Hindlimb muscle (tissue), 1 donor: ENCODE measurements at regions not wholly inside any gene's neighbourhood (a gene's known extent, or its start where the extent isn't known, plus 50 kb on each side); places are given as distances from the start of the nearest gene placed in this dataset.
A peak's percentile ranks its signal among the peaks of the same experiment; 100 is the strongest.
"Not testable (repeated sequence)": the region's sequence is repeated elsewhere in the genome, so short reads cannot be mapped to it uniquely, and the experiment has no call there.

Experiments
- DNase-seq: peaks from one replicate; pipeline ENCODE4 v3.0.0-alpha.2; 2013

DNA sequence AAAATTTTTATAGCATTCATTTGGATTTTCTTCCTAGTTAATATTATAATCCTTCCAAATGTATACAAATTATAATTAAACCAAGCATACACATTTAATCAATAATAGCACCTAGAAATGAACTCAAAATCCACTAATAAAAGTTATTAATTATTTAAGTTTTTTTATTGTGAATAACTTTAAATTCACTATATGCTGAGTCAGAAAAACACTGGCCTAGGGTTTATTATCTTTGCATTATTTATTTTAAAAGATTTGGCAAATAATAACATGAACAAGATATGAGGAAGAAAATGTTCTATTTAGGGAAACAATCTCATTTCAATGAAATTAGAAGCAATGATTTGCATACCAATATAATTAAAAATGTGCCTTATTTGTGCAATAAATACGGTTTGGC, 951.5 kb downstream of the KCNT2 start:
- DNase-seq: no peak

GRCh38 chr1:195648875-195649274, 959.4 kb downstream of the KCNT2 start:
- not testable (repeated sequence) for DNase-seq

DNA sequence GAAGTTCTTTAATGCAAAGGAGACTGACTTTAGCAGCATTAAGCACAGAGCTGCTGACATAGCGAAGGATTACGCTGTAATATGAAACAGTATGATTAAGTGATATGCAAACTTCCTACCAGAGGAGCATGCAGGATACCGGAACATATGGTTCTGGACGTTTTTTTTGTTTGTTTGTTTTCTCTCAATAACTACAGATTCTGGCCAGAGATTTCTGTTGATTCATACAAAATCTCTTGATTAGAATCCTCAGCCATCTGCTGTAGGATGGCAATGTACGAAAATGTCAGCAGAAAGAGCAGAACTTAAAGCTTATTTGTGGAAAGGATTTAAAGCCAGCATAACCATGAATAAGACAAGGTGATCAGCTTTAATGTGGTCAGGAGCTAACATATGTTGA, 970.7 kb downstream of the KCNT2 start:
- no peak for DNase-seq

GRCh38 chr1:195618287-195618686, 990.0 kb downstream of the KCNT2 start:
- DNase-seq: no peak

DNA sequence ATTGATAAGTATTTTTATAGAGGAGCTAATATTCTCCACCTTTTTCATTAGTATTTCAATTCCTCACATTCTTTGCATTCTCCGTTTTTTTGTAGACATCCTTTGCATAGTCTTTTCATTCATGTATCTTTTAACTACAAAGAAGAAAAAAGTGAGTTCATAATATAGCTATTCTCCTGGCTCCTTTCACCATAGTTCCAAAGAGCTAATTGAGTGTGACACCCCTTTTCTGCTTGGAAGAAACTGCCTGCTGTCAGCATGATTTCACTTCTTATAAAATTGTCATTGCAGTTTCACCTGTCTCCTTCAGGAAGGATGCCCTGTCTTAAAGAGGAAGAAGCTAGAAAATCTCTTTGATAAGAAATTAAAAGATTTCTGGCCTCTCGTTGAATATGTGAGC, 991.1 kb downstream of the KCNT2 start:
- DNase-seq: no peak

- no peak for DNase-seq
Observed at GRCh38 chr1:195608883-195609282, 999.4 kb downstream of the KCNT2 start.

GRCh38 chr1:195606483-195606882, 1001.8 kb downstream of the KCNT2 start:
- DNase-seq: no peak

DNA sequence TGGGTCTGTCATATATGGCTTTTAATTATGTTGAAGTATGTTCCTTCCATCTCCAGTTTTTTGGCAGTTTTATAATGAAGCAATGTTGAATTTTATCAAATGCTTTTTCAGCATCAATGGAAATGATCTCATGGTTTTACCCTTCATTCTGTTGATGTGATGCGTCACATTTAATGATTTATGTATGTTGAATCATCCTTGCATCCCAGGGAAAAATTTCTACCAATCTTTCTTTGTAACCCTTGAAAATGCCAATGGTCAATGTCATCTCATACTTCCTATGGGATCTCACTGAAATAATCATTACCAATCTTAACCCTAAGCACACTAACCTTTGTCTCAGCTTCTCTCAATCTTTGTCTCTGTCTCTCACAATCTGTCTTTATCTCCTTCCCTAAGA, 1004.0 kb downstream of the KCNT2 start:
- DNase-seq: no peak

- no peak for DNase-seq
Observed at GRCh38 chr1:195597891-195598290, 1010.3 kb downstream of the KCNT2 start.

GRCh38 chr1:195594773-195595172, 1013.5 kb downstream of the KCNT2 start:
- DNase-seq: no peak

- DNase-seq: no peak
Observed at GRCh38 chr1:195594322-195594721, 1013.9 kb downstream of the KCNT2 start.

DNA sequence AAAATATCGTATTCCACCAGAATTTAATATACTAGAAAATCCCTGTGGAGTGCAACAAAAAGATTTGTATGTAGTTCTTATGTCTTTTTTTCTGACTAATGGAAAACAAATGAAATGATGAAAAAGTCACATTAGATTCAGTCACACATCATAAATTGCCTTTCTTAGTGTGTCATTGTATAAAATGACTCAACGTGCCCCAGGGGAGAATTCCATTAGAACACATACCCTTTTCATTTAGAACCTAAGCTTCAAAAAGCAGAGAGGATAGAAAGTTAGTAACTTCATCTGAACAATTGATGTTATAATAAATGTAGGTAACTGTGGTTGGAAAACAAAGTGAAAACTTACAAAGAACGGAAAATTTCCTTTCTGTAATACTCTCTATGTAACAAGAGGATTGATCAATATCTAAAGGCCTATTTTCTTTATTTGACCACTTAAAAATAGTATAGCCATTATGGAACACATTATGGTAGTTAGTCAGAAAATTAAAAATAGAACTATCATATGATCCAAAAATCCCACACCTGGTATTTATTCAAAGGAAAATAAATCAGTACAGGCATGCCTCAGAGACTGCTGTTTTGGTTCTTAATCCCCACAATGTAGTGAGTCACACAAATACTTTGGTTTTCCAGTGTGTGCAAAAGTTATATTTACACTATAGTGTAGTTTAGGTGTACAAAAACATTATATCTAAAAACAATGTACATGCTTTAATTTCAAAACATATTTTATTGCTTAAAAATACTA, 1016.1 kb downstream of the KCNT2 start:
- peak; percentile 1 for DNase-seq

DNA sequence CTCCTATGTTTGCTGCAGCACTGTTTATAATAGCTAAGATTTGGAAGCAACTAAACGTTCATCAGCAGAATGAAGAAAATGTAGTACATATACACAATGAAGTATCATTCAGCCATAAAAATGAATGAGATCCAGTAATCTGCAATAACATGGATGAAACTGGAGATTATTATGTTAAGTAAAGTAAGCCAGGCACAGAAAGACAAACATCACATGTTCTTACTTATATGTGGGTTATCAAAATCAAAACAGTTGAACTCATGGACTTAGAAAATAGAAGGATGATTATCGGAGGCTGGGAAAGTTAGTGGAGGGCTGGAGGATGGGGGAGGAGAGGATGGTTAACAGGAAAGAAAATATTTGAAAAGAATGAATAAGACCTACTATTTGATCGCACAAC, 1017.6 kb downstream of the KCNT2 start:
- DNase-seq: no peak

GRCh38 chr1:195584870-195585624, 1023.2 kb downstream of the KCNT2 start:
- DNase-seq: no peak

DNA sequence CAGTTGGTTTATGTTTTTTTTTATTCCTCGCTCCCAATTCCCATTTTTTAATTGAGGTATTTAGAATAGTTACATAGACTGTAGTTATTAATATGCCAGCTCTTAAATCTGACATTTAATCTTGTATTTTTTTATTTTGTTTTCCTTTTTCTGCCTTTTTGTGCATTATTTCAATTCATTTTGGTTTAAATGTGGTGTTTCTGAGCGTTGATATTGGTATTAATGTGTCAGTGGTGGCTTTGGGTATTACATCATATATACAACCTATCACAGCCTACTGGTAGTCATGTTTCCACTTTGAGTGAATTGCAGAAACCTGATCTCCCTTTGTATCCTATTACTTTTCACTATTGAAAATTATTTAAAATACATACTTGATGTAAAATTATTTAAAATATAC, 1027.3 kb downstream of the KCNT2 start:
- no peak for DNase-seq

DNA sequence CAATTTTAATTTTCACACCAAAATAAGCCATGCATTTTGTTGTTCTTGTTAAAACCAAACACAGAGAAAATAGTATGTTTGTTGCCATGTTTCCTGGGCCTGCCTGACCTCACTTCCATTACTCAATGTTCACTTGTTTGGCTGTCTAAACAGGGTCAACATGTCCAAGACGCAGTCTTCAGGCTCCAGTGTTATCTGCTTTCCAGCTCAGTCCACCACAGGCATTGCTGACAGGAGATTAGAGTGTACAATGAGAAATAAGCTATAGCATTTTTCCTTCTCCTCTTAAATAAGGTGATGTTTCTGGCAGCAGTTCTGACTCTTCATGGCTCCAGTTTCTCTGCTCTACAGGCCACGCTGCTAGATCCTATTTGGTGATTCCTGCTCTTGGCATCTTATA, 1030.5 kb downstream of the KCNT2 start:
- no peak for DNase-seq

DNA sequence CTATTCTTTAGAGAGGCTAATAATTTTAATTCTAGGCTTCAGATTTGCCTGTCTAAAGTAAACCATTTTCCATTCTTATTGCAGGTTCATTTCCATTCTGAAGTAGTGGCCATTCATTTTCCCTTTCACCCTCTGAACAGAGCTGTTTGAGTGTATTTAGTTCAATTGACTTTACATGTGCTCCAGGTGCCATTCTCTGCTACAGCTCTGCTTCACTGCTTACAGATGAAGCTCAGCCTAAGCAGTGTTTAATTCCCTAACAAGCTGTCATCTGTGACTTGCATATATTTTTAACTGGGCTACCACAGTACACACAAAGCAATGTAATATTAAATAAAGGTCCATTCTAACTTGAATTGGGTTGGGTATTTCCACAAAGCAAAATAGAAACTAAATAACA, 1031.6 kb downstream of the KCNT2 start:
- DNase-seq: no peak

GRCh38 chr1:195574511-195574910, 1033.7 kb downstream of the KCNT2 start:
- DNase-seq: no peak

GRCh38 chr1:195569934-195570333, 1038.3 kb downstream of the KCNT2 start:
- no peak for DNase-seq

DNA sequence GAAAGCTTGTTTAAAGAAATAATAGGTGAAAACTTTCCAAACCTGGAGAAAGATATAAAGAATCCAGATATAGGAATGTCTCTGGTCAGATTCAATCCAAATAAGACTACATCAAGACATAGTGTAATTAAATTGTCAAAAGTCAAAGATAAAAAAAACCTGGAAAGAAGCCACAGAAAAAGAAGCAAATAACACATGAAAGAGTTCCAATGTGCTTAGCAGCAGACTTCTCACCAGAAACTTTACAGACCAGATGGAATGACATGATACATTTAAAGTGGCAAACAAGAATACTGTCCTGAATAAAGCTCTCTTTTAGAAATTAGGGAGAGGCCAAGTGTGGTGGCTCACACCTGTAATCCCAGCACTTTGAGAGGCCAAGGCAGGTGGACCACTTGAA, 1039.9 kb downstream of the KCNT2 start:
- DNase-seq: no peak

DNA sequence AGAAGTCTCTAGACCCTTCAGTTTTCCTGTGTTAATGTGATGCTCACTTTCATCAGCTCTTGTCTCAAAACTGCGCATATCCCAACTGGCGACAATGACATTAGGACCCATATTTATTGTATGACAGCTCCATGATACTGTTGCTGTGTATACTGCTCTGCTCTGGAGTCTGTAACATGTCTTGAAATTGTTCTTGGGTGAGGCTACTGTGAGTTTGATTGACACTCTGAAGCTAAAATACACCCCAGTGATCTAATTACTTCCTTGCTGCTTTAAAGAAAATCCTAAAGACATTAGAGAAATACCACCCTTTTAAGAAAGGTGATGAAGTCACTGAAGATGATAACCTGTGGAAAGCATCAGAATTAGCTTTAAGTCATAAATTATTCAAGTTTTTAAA, 1046.2 kb downstream of the KCNT2 start:
- DNase-seq: no peak

- DNase-seq: no peak
Observed at GRCh38 chr1:195550071-195550862, 1058.0 kb downstream of the KCNT2 start.

GRCh38 chr1:195530961-195531360, 1077.3 kb downstream of the KCNT2 start:
- no peak for DNase-seq
